ENCODE measurements at regions not wholly inside any gene's neighbourhood (a gene's known extent, or its start where the extent isn't known, plus 50 kb on each side); places are given as distances from the start of the nearest gene placed in this dataset.

DNA sequence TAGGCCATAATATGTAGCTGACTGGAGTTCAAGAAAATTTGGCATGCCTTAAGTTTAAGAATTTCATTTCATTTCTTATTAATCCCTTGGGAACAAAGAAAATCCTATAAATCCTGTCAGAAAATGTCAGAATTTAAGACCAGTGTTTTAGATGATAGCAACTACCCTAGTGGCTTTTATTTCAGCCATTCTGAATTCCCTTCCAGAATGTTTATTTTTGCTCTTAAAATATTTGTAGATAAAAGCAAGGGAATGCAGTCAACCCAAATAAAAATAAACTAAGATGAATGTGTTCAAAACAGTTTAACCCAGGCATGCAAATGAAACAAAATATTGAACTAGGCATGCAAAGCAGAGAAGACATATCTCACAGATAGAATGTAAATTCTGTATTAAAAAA, 356.9 kb upstream of the LRRC4C start:
- TF ChIP-seq, protein P1, sequence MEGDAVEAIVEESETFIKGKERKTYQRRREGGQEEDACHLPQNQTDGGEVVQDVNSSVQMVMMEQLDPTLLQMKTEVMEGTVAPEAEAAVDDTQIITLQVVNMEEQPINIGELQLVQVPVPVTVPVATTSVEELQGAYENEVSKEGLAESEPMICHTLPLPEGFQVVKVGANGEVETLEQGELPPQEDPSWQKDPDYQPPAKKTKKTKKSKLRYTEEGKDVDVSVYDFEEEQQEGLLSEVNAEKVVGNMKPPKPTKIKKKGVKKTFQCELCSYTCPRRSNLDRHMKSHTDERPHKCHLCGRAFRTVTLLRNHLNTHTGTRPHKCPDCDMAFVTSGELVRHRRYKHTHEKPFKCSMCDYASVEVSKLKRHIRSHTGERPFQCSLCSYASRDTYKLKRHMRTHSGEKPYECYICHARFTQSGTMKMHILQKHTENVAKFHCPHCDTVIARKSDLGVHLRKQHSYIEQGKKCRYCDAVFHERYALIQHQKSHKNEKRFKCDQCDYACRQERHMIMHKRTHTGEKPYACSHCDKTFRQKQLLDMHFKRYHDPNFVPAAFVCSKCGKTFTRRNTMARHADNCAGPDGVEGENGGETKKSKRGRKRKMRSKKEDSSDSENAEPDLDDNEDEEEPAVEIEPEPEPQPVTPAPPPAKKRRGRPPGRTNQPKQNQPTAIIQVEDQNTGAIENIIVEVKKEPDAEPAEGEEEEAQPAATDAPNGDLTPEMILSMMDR (IDR thresholded peaks at IDR 0.05): no peak
- TF ChIP-seq POLR2AphosphoS5 (IDR thresholded peaks at IDR 0.05; ENCODE audit: low read depth, low read length): no peak

Data from Panc1 (cell line).